Activated CD4-positive, alpha-beta T cell treated with anti-CD3 and anti-CD28 coated beads, Interleukin-2, Interleukin-6, amounts not matched to agents 100 ng/mL and 50 ng/mL, durations not matched to agents 16 hours and 8 hours (primary cell): ENCODE measurements at regions not wholly inside any gene's neighbourhood (a gene's known extent, or its start where the extent isn't known, plus 50 kb on each side); places are given as distances from the start of the nearest gene placed in this dataset.
"Not testable (repeated sequence)": the region's sequence is repeated elsewhere in the genome, so short reads cannot be mapped to it uniquely, and the experiment has no call there.

Source experiments
- DNase-seq: peaks from one replicate; pipeline ENCODE4 v3.0.0-alpha.2; 2020

- DNase-seq = no peak
Measured at GRCh38 chr2:131753640-131754561, 226.2 kb downstream of the CCDC74A start.

- no peak for DNase-seq
Measured at GRCh38 chr2:131754929-131755720, 227.4 kb downstream of the CCDC74A start.

- DNase-seq = no peak
Measured at GRCh38 chr2:131756141-131756907, 228.6 kb downstream of the CCDC74A start.

GRCh38 chr2:131758941-131759340, 231.3 kb downstream of the CCDC74A start:
- DNase-seq = not testable (repeated sequence)

- not testable (repeated sequence) for DNase-seq
Measured at GRCh38 chr2:131774955-131775555, 247.4 kb downstream of the CCDC74A start.

- not testable (repeated sequence) for DNase-seq
Measured at GRCh38 chr2:131775903-131776506, 248.3 kb downstream of the CCDC74A start.

- DNase-seq = not testable (repeated sequence)
Measured at GRCh38 chr2:131780446-131780845, 252.8 kb downstream of the CCDC74A start.

GRCh38 chr2:131801210-131801744, 273.6 kb downstream of the CCDC74A start:
- DNase-seq = no peak

GRCh38 chr2:131801745-131802350, 274.2 kb downstream of the CCDC74A start:
- peak; percentile 85 for DNase-seq

GRCh38 chr2:131802351-131802836, 274.7 kb downstream of the CCDC74A start:
- peak; percentile 39 for DNase-seq

GRCh38 chr2:131803237-131803636, 275.5 kb downstream of the CCDC74A start:
- DNase-seq = not testable (repeated sequence)

GRCh38 chr2:131812605-131813004, 284.9 kb downstream of the CCDC74A start:
- DNase-seq = not testable (repeated sequence)

GRCh38 chr2:131813378-131813777, 285.7 kb downstream of the CCDC74A start:
- DNase-seq = not testable (repeated sequence)

GRCh38 chr2:131818267-131818973, 290.7 kb downstream of the CCDC74A start:
- DNase-seq = not testable (repeated sequence)

GRCh38 chr2:131822237-131822721, 294.6 kb downstream of the CCDC74A start:
- not testable (repeated sequence) for DNase-seq

GRCh38 chr2:131823058-131823457, 295.4 kb downstream of the CCDC74A start:
- DNase-seq = not testable (repeated sequence)

GRCh38 chr2:131824986-131825385, 297.3 kb downstream of the CCDC74A start:
- not testable (repeated sequence) for DNase-seq

- DNase-seq = no peak
Measured at GRCh38 chr2:131827481-131828163, 299.9 kb downstream of the CCDC74A start.

- no peak for DNase-seq
Measured at GRCh38 chr2:131828164-131828561, 300.5 kb downstream of the CCDC74A start.
